Endothelial cell of umbilical vein (primary cell): ENCODE measurements at regions not wholly inside any gene's neighbourhood (a gene's known extent, or its start where the extent isn't known, plus 50 kb on each side); places are given as distances from the start of the nearest gene placed in this dataset.

Source experiments
- BruUV-seq: library from RNA; stranded (reverse); fragments of 400-500 nt; replicated peaks from 2 replicates; lab custom pipeline; 2021; lab: Mats Ljungman, UMichigan
- CTCF ChIA-PET: fragments of 300-600, 350-600 bp; sonication (Branson Sonifier 250); formaldehyde crosslinking; loops from one replicate; lab custom pipeline; 2021; ENCODE audit warnings: antibody characterized with exemption, inconsistent platforms; lab: Charles Lee
- POLR2A ChIA-PET: fragments of 300-600, 350-600 bp; sonication (Branson Sonifier 250); formaldehyde crosslinking; loops from one replicate; lab custom pipeline; 2021; ENCODE audit warnings: antibody characterized with exemption, inconsistent platforms; lab: Charles Lee
- DNase-seq: peaks from one replicate; pipeline ENCODE4 v3.0.0-alpha.2; 2011; ENCODE audit warnings: low read depth, low spot score
- FAIRE-seq: peaks from 2 replicates; lab custom pipeline; 2011; peaks lifted over from hg19 to GRCh38; lab: Jason Lieb, UNC
- H2AFZ ChIP-seq: 2 replicates; pipeline ENCODE4 v1.6.0; 2012; ENCODE audit warnings: low read depth, low read length, control low read depth, inconsistent platforms
- H3K27ac ChIP-seq: 2 replicates; pipeline ENCODE4 v1.5.1; 2011; ENCODE audit warnings: low read depth, mild to moderate bottlenecking, control low read depth, low read length, moderate library complexity; ENCODE audit not compliant: insufficient read depth
- H3K27me3 ChIP-seq, 2 experiments: 2 replicates each; pipeline versions ENCODE4 v1.6.0 to v1.6.1; 2011; ENCODE audit warnings: low read length in 2 of 2, mixed read lengths in 1 of 2; ENCODE audit not compliant: control insufficient read depth in 2 of 2, insufficient read depth in 2 of 2
- H3K36me3 ChIP-seq, 2 experiments: 2 replicates in 1 of 2; 3 replicates in 1 of 2; pipeline ENCODE4 v1.5.1; 2011; ENCODE audit warnings: low read length in 2 of 2, mild to moderate bottlenecking in 1 of 2, moderate library complexity in 1 of 2; ENCODE audit not compliant: control insufficient read depth in 2 of 2, insufficient read depth in 2 of 2; ENCODE audit errors: extremely low read depth in 1 of 2
- H3K4me1 ChIP-seq: 3 replicates; pipeline ENCODE4 v1.5.1; 2011; ENCODE audit warnings: mild to moderate bottlenecking, low read length; ENCODE audit not compliant: control insufficient read depth, insufficient read depth; ENCODE audit errors: extremely low read depth
- H3K4me2 ChIP-seq: 2 replicates; pipeline ENCODE4 v1.6.1; 2011; ENCODE audit warnings: low read length, control low read depth, mixed read lengths; ENCODE audit not compliant: insufficient read depth
- H3K4me3 ChIP-seq, 3 experiments: fragments of 200-600 bp in 1 of 3; sonication (generic), shearing (Covaris generic) in 1 of 3; replicated peaks in 1 of 3; 2 replicates each; pipeline ENCODE4 v1.5.1; 2011 to 2016; ENCODE audit warnings: control low read depth in 3 of 3, low read length in 3 of 3, mild to moderate bottlenecking in 2 of 3, inconsistent platforms in 1 of 3, low read depth in 1 of 3, moderate library complexity in 1 of 3; ENCODE audit not compliant: insufficient read depth in 1 of 3
- H3K79me2 ChIP-seq: 2 replicates; pipeline ENCODE4 v1.6.0; 2012; ENCODE audit warnings: low read length, inconsistent platforms; ENCODE audit not compliant: control insufficient read depth, insufficient read depth
- H3K9ac ChIP-seq: replicated peaks from 2 replicates; pipeline ENCODE3; 2011; ENCODE audit warnings: low read length, control low read depth; ENCODE audit not compliant: insufficient read depth; ENCODE audit errors: extremely low read depth
- H3K9me1 ChIP-seq: replicated peaks from 3 replicates; pipeline ENCODE4 v1.6.0; 2011; ENCODE audit warnings: mild to moderate bottlenecking, low read length; ENCODE audit not compliant: control insufficient read depth, insufficient read depth; ENCODE audit errors: extremely low read depth
- H3K9me3 ChIP-seq: replicated peaks from 2 replicates; pipeline ENCODE4 v1.5.1; 2012; ENCODE audit warnings: low read length, inconsistent platforms; ENCODE audit not compliant: control insufficient read depth, insufficient read depth
- H4K20me1 ChIP-seq: replicated peaks from 2 replicates; pipeline ENCODE3; 2011; ENCODE audit warnings: mild to moderate bottlenecking, low read length; ENCODE audit not compliant: control insufficient read depth, insufficient read depth; ENCODE audit errors: extremely low read depth
- CTCF ChIP-seq, 2 donors: IDR thresholded peaks; 1 replicate in 1 of 2; 2 replicates in 1 of 2; pipeline ENCODE4 v1.5.1; 2011; ENCODE audit warnings: low read length in 2 of 2, mild to moderate bottlenecking in 2 of 2, moderate library complexity in 2 of 2, control low read depth in 1 of 2, inconsistent platforms in 1 of 2, low read depth in 1 of 2; ENCODE audit not compliant: insufficient read depth in 1 of 2; ENCODE audit errors: extremely low read depth in 1 of 2
- EZH2 ChIP-seq: IDR thresholded peaks from 2 replicates; pipeline ENCODE4 v1.6.1; 2012; ENCODE audit warnings: borderline replicate concordance, low read depth, mild to moderate bottlenecking, moderate library complexity, low read length, inconsistent platforms; ENCODE audit not compliant: severe bottlenecking
- FOS ChIP-seq: IDR thresholded peaks from 2 replicates; pipeline ENCODE4 v1.6.1; 2011; ENCODE audit warnings: mild to moderate bottlenecking, low read length, moderate library complexity, borderline replicate concordance; ENCODE audit not compliant: insufficient read depth
- GATA2 ChIP-seq: IDR thresholded peaks from 2 replicates; pipeline ENCODE4 v1.7.0; 2011; ENCODE audit warnings: low read depth, mild to moderate bottlenecking, moderate library complexity, mixed read lengths, low read length; ENCODE audit not compliant: insufficient read length, insufficient read depth
- JUN ChIP-seq: IDR thresholded peaks from 2 replicates; pipeline ENCODE4 v1.6.1; 2011; ENCODE audit warnings: borderline replicate concordance, low read depth; ENCODE audit not compliant: insufficient read length, insufficient read depth
- MAX ChIP-seq: IDR thresholded peaks from 2 replicates; pipeline ENCODE4 v1.6.1; 2011; ENCODE audit not compliant: insufficient read depth, insufficient read length
- MYC ChIP-seq: IDR thresholded peaks from one replicate; pipeline ENCODE4 v1.6.1; 2011; ENCODE audit warnings: mild to moderate bottlenecking, low read depth, low read length
- POLR2A ChIP-seq: IDR thresholded peaks from 2 replicates; pipeline ENCODE4 v1.6.1; 2012; ENCODE audit warnings: low read depth, mild to moderate bottlenecking, control low read depth, low read length
- POLR2AphosphoS5 ChIP-seq: IDR thresholded peaks from 2 replicates; pipeline ENCODE4 v1.6.1; 2012; ENCODE audit warnings: low read depth, mild to moderate bottlenecking, control low read depth, low read length, moderate library complexity; ENCODE audit not compliant: insufficient read depth
- dilution Hi-C: fragments of 300-500 bp; cut with MboI; formaldehyde crosslinking; loops from one replicate; pipeline ENCODE4 v1.15.0; 2019; ENCODE audit warnings: low sequenced_read_pairs; ENCODE audit not compliant: extremely low pct_ligation_motif_present
- intact Hi-C: fragments of 100-400 bp; cut with micrococcal nuclease; formaldehyde crosslinking; loops from one replicate; pipeline ENCODE4 v1.10.0; 2022

- FAIRE-seq (no peak), DNase-seq (no peak)
- H3K36me3 ChIP-seq = no peaks in the 10 kb centered on the region
- no peaks in the 10 kb centered on the region for H3K9me1 ChIP-seq
- H3K4me2 ChIP-seq = no peak overlapping the region
- H2AFZ ChIP-seq = no peak overlapping the region
- H3K9me3 ChIP-seq = no peaks in the 10 kb centered on the region
- intact Hi-C loops (no loop called here), dilution Hi-C loops (no loop called here)
- H3K4me3 ChIP-seq = no peak overlapping the region
- H3K4me1 ChIP-seq = no peaks in the 10 kb centered on the region
- H3K27ac ChIP-seq = no peak overlapping the region
- H3K79me2 ChIP-seq = no peaks in the 10 kb centered on the region
- CTCF ChIA-PET = no interaction called here
- TF ChIP-seq MAX = no peak
- no peak for TF ChIP-seq MYC
- TF ChIP-seq EZH2 = no peak
- TF ChIP-seq JUN = no peak
- TF ChIP-seq POLR2AphosphoS5 = no peak
- TF ChIP-seq POLR2A = no peak
- no peak for TF ChIP-seq GATA2
- no peak for TF ChIP-seq FOS
- TF ChIP-seq CTCF (IDR thresholded peaks at IDR 0.05; ENCODE audit: extremely low read depth in 1 of 2, insufficient read depth in 1 of 2, low read depth in 1 of 2, low read length in 2 of 2) = no peak
- no peaks in the 10 kb centered on the region for H3K27me3 ChIP-seq
- H3K9ac ChIP-seq = no peak overlapping the region
- no peaks in the 10 kb centered on the region for H4K20me1 ChIP-seq
- POLR2A ChIA-PET = no interaction called here
- no TSS peak for BruUV-seq
These were observed 210.3 kb downstream of the INHBA start for GRCh38 chr7:41492603-41493002.
